Type B pancreatic cell (in vitro differentiated cells): ENCODE measurements at regions not wholly inside any gene's neighbourhood (a gene's known extent, or its start where the extent isn't known, plus 50 kb on each side); places are given as distances from the start of the nearest gene placed in this dataset.

Experiments used
- DNase-seq: peaks from one replicate; pipeline ENCODE4 v3.0.0; 2021; ENCODE audit warnings: mixed read lengths; ENCODE audit not compliant: unreplicated experiment; ENCODE audit errors: extremely low spot score
- H3K27ac Mint-ChIP-seq: 2 replicates; pipeline ENCODE4 v1.8.0; 2021; ENCODE audit warnings: mild to moderate bottlenecking, mixed read lengths
- H3K27me3 Mint-ChIP-seq: 2 replicates; pipeline ENCODE4 v1.8.0; 2021; ENCODE audit warnings: mixed read lengths
- H3K36me3 Mint-ChIP-seq: 2 replicates; pipeline ENCODE4 v1.8.0; 2021; ENCODE audit warnings: mixed read lengths
- H3K4me1 Mint-ChIP-seq: one replicate; pipeline ENCODE4 v1.8.0; 2021; ENCODE audit warnings: mixed read lengths; ENCODE audit not compliant: unreplicated experiment
- H3K4me3 Mint-ChIP-seq: 2 replicates; pipeline ENCODE4 v1.8.0; 2021; ENCODE audit warnings: mild to moderate bottlenecking, mixed read lengths
- H3K9me3 Mint-ChIP-seq: 2 replicates; pipeline ENCODE4 v1.8.0; 2021; ENCODE audit warnings: mixed read lengths
- TF ChIP-seq, protein P1 (sequence below): fragments of 200-600 bp; sonication (generic); conservative IDR thresholded peaks from 2 replicates; pipeline ENCODE4 v1.5.0; 2021; ENCODE audit warnings: antibody characterized with exemption, mild to moderate bottlenecking

DNA sequence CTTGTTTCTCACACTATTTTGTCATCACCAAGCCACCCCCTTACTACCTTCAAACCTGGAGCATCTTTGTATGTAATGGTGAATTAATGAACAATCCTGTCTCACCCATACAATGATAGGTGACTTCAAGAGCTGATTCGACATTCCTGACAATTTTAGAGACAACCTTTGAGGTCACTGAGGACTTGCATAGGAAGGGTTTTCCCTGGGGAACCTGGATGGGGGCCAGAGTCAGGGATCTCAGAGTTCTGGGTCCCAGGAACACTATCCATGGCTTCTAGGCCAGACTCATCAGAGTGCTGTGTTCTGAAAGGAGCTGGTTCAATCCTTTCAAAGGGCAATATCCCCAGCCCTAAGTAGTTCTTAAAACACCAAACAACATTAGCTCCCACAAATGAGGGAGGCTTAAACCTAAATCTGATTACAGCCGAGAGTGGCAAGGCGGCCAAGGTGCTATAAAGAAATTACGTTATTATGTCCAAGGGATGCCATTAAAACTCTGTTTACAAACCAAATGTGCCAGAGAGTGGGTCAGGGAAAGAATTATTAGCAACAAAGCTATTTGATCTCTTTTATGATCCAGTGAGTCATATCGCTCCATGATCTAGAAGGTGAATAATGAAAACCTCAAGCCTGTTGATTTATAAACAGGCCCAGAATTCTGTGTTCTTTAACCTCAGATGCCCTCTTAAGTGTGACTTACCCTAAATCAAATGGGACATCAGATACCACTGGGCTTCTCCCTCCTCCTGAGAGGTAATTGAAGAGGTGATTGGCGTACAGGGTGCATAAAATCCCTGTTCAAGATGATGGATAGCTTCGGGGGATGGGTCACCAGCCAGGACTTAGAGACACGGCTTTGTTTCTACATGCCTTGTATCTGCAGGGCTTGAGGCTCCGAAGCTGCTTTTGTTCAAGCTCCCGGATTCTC is 230.2 kb upstream of the TBX3 start:
- DNase-seq, result no peak
- TF ChIP-seq, protein P1, sequence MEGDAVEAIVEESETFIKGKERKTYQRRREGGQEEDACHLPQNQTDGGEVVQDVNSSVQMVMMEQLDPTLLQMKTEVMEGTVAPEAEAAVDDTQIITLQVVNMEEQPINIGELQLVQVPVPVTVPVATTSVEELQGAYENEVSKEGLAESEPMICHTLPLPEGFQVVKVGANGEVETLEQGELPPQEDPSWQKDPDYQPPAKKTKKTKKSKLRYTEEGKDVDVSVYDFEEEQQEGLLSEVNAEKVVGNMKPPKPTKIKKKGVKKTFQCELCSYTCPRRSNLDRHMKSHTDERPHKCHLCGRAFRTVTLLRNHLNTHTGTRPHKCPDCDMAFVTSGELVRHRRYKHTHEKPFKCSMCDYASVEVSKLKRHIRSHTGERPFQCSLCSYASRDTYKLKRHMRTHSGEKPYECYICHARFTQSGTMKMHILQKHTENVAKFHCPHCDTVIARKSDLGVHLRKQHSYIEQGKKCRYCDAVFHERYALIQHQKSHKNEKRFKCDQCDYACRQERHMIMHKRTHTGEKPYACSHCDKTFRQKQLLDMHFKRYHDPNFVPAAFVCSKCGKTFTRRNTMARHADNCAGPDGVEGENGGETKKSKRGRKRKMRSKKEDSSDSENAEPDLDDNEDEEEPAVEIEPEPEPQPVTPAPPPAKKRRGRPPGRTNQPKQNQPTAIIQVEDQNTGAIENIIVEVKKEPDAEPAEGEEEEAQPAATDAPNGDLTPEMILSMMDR, result no peak
- Mint-ChIP-seq H3K27me3 (peaks cover 4% of the 10 kb centered on the region), H3K36me3 (no peaks in the 10 kb centered on the region), H3K9me3 (peaks cover 5% of the 10 kb centered on the region), H3K4me1 (peaks cover 30% of the 10 kb centered on the region), H3K27ac (peak overlapping the region; percentile 65), H3K4me3 (no peak overlapping the region)

DNA sequence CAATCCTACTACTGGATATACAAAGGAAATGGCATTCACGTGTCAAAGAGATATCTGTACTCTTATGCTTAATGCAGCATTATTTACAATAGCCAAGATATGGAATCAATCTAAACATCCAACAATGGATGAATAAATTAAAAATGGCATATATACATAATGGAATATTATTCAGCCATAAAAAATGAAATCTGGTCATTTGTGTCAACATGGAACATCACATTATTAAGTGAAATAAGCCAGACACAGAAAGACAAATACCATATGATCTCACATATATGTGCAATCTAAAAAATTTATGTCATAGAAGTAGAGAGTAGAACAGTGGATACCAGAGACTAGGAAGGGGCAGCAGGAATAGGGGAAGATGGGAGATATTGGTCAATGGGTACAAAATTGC is 228.8 kb upstream of the TBX3 start:
- no peak overlapping the region for H3K4me3 Mint-ChIP-seq
- TF ChIP-seq, protein P1, result no peak
- peaks cover 29% of the 10 kb centered on the region for H3K4me1 Mint-ChIP-seq
- no peak for DNase-seq
- H3K27ac Mint-ChIP-seq, result no peak overlapping the region
- H3K9me3 Mint-ChIP-seq, result peaks cover 2% of the 10 kb centered on the region
- H3K27me3 Mint-ChIP-seq, result peaks cover 4% of the 10 kb centered on the region
- H3K36me3 Mint-ChIP-seq, result no peaks in the 10 kb centered on the region

DNA sequence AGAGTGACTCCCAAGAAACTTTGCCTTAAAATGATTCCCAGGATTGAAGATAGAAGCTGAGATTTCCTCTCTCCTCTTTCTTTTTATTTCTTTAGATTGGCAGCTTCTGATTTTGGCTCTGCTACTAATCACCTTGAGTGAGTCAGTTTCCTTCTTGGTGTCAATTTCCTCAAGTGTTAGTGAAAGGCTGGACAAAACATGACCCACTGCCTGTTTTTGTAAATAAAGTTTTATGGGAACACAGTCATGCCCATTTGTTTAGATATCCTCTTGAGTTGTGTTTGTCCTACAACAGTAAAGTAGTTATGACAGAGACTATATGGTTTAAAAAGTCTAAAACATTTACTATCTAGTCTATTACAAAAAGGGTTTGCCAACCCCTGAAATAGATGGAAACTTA is 227.2 kb upstream of the TBX3 start:
- DNase-seq, result no peak
- Mint-ChIP-seq H3K36me3 (no peaks in the 10 kb centered on the region), H3K4me3 (no peak overlapping the region), H3K9me3 (no peaks in the 10 kb centered on the region), H3K27ac (no peak overlapping the region), H3K4me1 (peaks cover 19% of the 10 kb centered on the region), H3K27me3 (peaks cover 4% of the 10 kb centered on the region)
- TF ChIP-seq, protein P1, result no peak

DNA sequence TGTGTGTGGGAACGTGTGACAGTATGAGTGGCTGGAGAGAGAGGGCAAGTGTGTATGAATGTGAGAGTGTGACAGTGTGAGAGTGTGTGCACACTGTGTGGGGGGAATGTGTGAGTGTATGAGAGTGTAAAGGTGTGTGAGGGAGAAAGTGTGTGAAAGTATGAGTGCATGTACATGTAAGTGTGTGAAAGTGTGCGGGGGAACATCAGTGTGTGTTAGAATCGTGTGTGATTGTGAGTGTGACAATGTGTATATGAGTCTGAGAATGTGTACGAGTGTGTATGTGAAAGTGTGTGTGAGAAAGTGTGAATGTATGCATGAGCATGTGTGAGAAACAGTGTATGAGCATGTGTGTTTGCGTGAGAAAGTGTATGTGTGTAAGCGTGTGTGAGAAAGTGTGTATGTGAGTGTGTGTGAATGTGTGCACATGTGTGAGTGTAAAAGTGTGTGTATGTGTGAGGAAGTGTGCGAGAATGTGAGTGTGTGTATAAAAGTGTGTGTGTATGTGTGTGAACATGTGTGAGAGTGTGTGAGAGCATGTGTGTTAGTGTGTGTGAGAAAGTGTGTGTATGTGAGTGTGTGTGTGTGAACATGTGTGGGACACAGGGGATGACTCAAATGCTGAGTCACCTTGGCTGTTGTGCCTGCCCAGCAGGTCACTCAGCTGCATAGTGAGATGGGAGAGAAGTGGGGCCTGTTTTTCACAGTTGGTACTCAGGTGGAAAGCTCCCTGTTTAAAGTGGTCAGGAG is 220.5 kb upstream of the TBX3 start:
- DNase-seq, result no peak
- TF ChIP-seq, protein P1, result no peak
- Mint-ChIP-seq H3K9me3 (no peaks in the 10 kb centered on the region), H3K27me3 (peaks cover 4% of the 10 kb centered on the region), H3K27ac (no peak overlapping the region), H3K36me3 (no peaks in the 10 kb centered on the region), H3K4me3 (no peak overlapping the region), H3K4me1 (peaks cover 5% of the 10 kb centered on the region)

DNA sequence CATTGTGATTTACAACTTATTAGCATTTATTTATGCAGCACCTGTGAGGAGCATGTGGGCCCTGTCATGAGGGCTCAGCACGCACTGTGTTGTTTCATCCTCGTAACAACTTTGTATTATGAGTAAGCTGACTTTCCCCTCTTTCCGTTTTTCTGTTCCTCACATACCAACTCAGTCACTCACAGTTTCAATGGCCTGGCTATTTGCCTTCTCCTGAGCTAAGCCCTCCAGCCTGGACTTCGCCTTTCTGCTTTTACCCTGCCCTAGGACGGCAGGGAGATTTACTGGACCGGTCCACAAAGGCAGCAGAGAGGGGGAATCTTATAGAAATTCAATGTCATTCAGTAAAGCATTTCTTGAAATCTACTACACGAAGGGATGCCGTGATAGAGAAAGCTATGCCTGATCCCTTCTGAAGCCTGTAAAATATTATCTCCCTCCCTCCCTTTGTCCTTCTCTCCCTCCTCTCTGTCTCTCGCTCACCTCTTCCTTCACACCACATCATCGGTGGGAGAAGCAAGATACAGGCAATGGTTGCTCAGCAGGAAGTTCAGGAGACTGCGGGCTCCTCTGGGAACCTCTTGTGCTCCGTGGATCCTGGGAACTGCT is 219.2 kb upstream of the TBX3 start:
- no peak for DNase-seq
- H3K36me3 Mint-ChIP-seq, result no peaks in the 10 kb centered on the region

More for the DNA sequence above, 219.2 kb upstream of the TBX3 start:
- no peaks in the 10 kb centered on the region for H3K9me3 Mint-ChIP-seq
- H3K4me1 Mint-ChIP-seq, result peaks cover 5% of the 10 kb centered on the region
- no peak overlapping the region for H3K27ac Mint-ChIP-seq
- H3K4me3 Mint-ChIP-seq, result no peak overlapping the region
- TF ChIP-seq, protein P1, result no peak
- peaks cover 4% of the 10 kb centered on the region for H3K27me3 Mint-ChIP-seq
